Trophoblast cell (in vitro differentiated cells and primary cell): ENCODE measurements at regions not wholly inside any gene's neighbourhood (a gene's known extent, or its start where the extent isn't known, plus 50 kb on each side); places are given as distances from the start of the nearest gene placed in this dataset.
A peak's percentile ranks its signal among the peaks of the same experiment; 100 is the strongest.

Experiments
- DNase-seq, 2 donors: peaks; one replicate each; pipeline ENCODE4 v3.0.0-alpha.2; 2016
- H2AFZ ChIP-seq: 2 replicates; pipeline ENCODE4 v1.6.1; 2013; ENCODE audit warnings: low read length, moderate library complexity, mild to moderate bottlenecking; ENCODE audit not compliant: insufficient read depth, poor library complexity
- H2AK5ac ChIP-seq: 2 replicates; pipeline ENCODE4 v1.6.1; 2013; ENCODE audit warnings: mild to moderate bottlenecking, low read length
- H2BK120ac ChIP-seq: 2 replicates; pipeline ENCODE4 v1.6.1; 2013; ENCODE audit warnings: low read length, mild to moderate bottlenecking, moderate library complexity; ENCODE audit not compliant: insufficient read depth, poor library complexity
- H2BK12ac ChIP-seq: 2 replicates; pipeline ENCODE4 v1.6.1; 2013; ENCODE audit warnings: mild to moderate bottlenecking, low read length, moderate library complexity
- H2BK5ac ChIP-seq: 2 replicates; pipeline ENCODE4 v1.6.1; 2013; ENCODE audit warnings: low read length, low read depth, moderate library complexity, mild to moderate bottlenecking; ENCODE audit not compliant: poor library complexity
- H3K14ac ChIP-seq: 2 replicates; pipeline ENCODE4 v1.6.1; 2013; ENCODE audit warnings: mild to moderate bottlenecking, low read length
- H3K18ac ChIP-seq: 2 replicates; pipeline ENCODE4 v1.6.1; 2013; ENCODE audit warnings: mild to moderate bottlenecking, low read length
- H3K23ac ChIP-seq: 2 replicates; pipeline ENCODE4 v1.6.1; 2013; ENCODE audit warnings: low read length
- H3K27ac ChIP-seq: 2 replicates; pipeline ENCODE4 v1.5.1; 2013; ENCODE audit warnings: low read depth, mild to moderate bottlenecking, inconsistent platforms, low read length, moderate library complexity
- H3K27me3 ChIP-seq: 2 replicates; pipeline ENCODE4 v1.6.1; 2013; ENCODE audit warnings: inconsistent platforms, mild to moderate bottlenecking, low read length, moderate library complexity; ENCODE audit not compliant: insufficient read depth
- H3K36me3 ChIP-seq, 2 experiments: 1 replicate in 1 of 2; 2 replicates in 1 of 2; pipeline ENCODE4 v1.6.1; 2013; ENCODE audit warnings: low read length in 2 of 2, mild to moderate bottlenecking in 2 of 2, moderate library complexity in 1 of 2; ENCODE audit not compliant: insufficient read depth in 2 of 2, control insufficient read depth in 1 of 2
- H3K4ac ChIP-seq: 2 replicates; pipeline ENCODE4 v1.6.1; 2013; ENCODE audit warnings: low read depth, mild to moderate bottlenecking, low read length, moderate library complexity
- H3K4me1 ChIP-seq, 2 experiments: 1 replicate in 1 of 2; 2 replicates in 1 of 2; pipeline ENCODE4 v1.6.1; 2013; ENCODE audit warnings: low read length in 2 of 2, mild to moderate bottlenecking in 2 of 2, moderate library complexity in 1 of 2; ENCODE audit not compliant: insufficient read depth in 2 of 2, control insufficient read depth in 1 of 2
- H3K4me2 ChIP-seq: 2 replicates; pipeline ENCODE4 v1.6.1; 2013; ENCODE audit warnings: inconsistent platforms, mild to moderate bottlenecking, low read length, moderate library complexity
- H3K4me3 ChIP-seq: 2 replicates; pipeline ENCODE4 v1.5.1; 2013; ENCODE audit warnings: mild to moderate bottlenecking, low read depth, low read length, inconsistent platforms
- H3K79me1 ChIP-seq: one replicate; pipeline ENCODE4 v1.6.1; 2013; ENCODE audit warnings: low read length
- H3K79me2 ChIP-seq: 2 replicates; pipeline ENCODE4 v1.6.1; 2013; ENCODE audit warnings: low read length, mild to moderate bottlenecking; ENCODE audit not compliant: control insufficient read depth, insufficient read depth, poor library complexity
- H3K9ac ChIP-seq: 2 replicates; pipeline ENCODE4 v1.6.1; 2013; ENCODE audit warnings: mild to moderate bottlenecking, low read length
- H3K9me3 ChIP-seq: 2 replicates; pipeline ENCODE4 v1.6.1; 2013; ENCODE audit warnings: low read depth, mild to moderate bottlenecking, control low read depth, inconsistent platforms, low read length; ENCODE audit not compliant: insufficient read depth
- H4K12ac ChIP-seq: 2 replicates; pipeline ENCODE4 v1.6.1; 2013; ENCODE audit warnings: low read depth, mild to moderate bottlenecking, low read length, moderate library complexity
- H4K8ac ChIP-seq: 2 replicates; pipeline ENCODE4 v1.6.1; 2013; ENCODE audit warnings: low read depth, mild to moderate bottlenecking, low read length, moderate library complexity
- H4K91ac ChIP-seq: one replicate; pipeline ENCODE4 v1.6.1; 2013; ENCODE audit warnings: low read depth, mild to moderate bottlenecking, low read length, moderate library complexity
- WGBS: extraction: QIAGEN DNeasy Blood & Tissue Kit; methylation state at CpG from one replicate; pipeline ENCODE4 v1.1.7; 2013; ENCODE audit warnings: missing lambda C conversion rate; ENCODE audit not compliant: insufficient read length, insufficient coverage; ENCODE audit errors: extremely low coverage; 5-methylcytosine and 5-hydroxymethylcytosine counted together

DNA sequence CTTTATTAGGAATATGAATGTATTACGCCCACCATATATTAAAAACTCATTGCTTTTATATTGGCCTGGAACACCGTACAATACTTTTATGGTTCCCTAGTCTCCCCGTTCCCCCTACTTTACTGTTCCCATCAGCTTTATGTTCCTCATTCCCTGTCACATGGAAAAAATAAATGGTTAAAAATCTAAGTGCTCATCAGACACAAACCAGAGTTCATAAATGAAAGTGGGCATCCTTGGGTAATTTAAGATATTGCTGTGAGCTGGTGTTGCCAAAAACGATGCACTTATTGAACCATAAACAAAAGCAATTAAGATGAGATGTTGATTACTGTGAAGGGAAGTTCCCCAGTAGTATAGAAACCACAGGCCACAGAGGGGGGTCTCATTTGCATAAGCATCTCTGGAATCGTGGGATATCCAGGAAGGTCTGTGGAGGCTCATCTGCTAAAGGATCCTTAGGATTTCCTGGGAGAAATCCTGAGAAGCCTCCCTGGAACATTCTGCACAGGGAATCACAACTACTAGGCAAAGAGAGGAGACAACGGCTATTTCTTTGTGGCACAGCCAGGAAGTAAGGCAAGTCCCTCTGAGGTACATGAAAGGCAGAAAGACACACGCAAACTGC, 591.4 kb upstream of the CDH11 start:
- H3K79me2 ChIP-seq = no peaks in the 10 kb centered on the region
- no peak for DNase-seq
- no peak overlapping the region for H3K18ac ChIP-seq
- H2AK5ac ChIP-seq = no peak overlapping the region
- no peak overlapping the region for H3K14ac ChIP-seq
- no peaks in the 10 kb centered on the region for H3K36me3 ChIP-seq
- no peak overlapping the region for H3K4me3 ChIP-seq
- no peaks in the 10 kb centered on the region for H3K27me3 ChIP-seq
- H2BK120ac ChIP-seq = no peak overlapping the region
- H2BK12ac ChIP-seq = no peak overlapping the region
- H2BK5ac ChIP-seq = no peak overlapping the region
- H3K27ac ChIP-seq = no peak overlapping the region
- H3K4me2 ChIP-seq = no peak overlapping the region
- H3K9ac ChIP-seq = no peak overlapping the region
- no peaks in the 10 kb centered on the region for H3K9me3 ChIP-seq
- H3K23ac ChIP-seq = no peak overlapping the region
- H3K79me1 ChIP-seq = no peaks in the 10 kb centered on the region
- H3K4me1 ChIP-seq = peaks cover 0 to 3% of the 10 kb centered on the region in 2 experiments
- H2AFZ ChIP-seq = no peak overlapping the region
- WGBS = no CpG with 5 or more reads among the region's 7 CpGs
- H3K4ac ChIP-seq = no peak overlapping the region
- no peak overlapping the region for H4K91ac ChIP-seq
- H4K8ac ChIP-seq = no peak overlapping the region
- H4K12ac ChIP-seq = no peak overlapping the region

DNA sequence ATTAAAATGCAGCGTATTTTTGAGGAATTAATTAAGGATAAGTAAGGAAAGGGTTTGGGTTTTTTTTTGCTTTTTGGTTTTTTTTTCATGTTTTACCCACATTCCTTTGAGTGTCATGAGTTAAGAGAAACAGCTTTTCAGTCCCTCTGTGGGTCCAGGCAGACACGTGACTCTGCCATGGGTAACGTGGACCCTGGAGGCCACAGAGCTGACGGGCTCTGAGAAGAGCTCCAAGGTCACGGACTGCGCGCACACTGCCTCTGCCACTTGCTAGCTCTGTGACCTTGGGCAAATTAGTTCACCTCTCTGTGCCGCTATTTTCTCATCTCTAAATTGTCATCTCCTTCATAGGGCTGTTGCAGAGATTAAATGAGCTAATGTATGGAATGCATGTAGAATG, 588.2 kb upstream of the CDH11 start:
- Histone ChIP-seq H3K4me2 (no peak overlapping the region), H2BK12ac (no peak overlapping the region), H3K4ac (no peak overlapping the region), H2AFZ (no peak overlapping the region), H3K36me3 (no peaks in the 10 kb centered on the region), H2BK5ac (no peak overlapping the region), H3K18ac (no peak overlapping the region), H4K8ac (no peak overlapping the region), H4K12ac (no peak overlapping the region), H3K79me1 (no peaks in the 10 kb centered on the region), H3K4me3 (no peak overlapping the region), H3K9me3 (no peaks in the 10 kb centered on the region), H3K27ac (no peak overlapping the region), H3K9ac (no peak overlapping the region), H3K79me2 (no peaks in the 10 kb centered on the region), H2BK120ac (no peak overlapping the region), H3K27me3 (no peaks in the 10 kb centered on the region), H3K14ac (no peak overlapping the region), H2AK5ac (no peak overlapping the region), H3K4me1 (peaks cover 0 to 3% of the 10 kb centered on the region in 2 experiments), H3K23ac (no peak overlapping the region), H4K91ac (no peak overlapping the region)
- no peak for DNase-seq
- WGBS = 100% methylated on average over 1 of the region's 8 CpGs

DNA sequence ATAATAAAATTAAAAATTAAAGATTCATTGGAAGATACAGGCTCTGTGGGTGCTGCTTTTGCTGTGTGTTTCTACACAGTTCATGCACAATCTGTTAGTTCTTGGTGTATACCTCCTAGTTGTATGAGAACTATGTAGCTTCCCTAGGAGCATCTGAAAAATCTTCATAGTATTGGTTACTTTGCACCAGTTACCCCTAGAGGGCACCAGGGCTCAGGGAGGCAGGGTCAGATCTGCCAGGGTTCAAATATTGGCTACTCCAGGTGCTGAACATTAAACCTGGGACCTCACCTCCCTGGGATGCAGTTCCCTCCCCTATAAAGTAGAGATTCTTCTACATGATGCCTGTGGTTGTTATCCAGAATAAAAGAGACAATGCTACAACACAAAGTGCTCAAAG, 583.0 kb upstream of the CDH11 start:
- peaks cover 2% of the 10 kb centered on the region for H3K79me1 ChIP-seq
- no peak overlapping the region for H3K4me2 ChIP-seq
- H2AK5ac ChIP-seq = no peak overlapping the region
- H2AFZ ChIP-seq = no peak overlapping the region
- no peak overlapping the region for H3K18ac ChIP-seq
- H3K4me3 ChIP-seq = no peak overlapping the region
- H3K4me1 ChIP-seq = peaks cover 3% of the 10 kb centered on the region in 2 experiments
- no peak overlapping the region for H4K12ac ChIP-seq
- no peak overlapping the region for H3K14ac ChIP-seq
- no peak overlapping the region for H2BK120ac ChIP-seq
- no peaks in the 10 kb centered on the region for H3K79me2 ChIP-seq
- no peak overlapping the region for H2BK12ac ChIP-seq
- no peaks in the 10 kb centered on the region for H3K9me3 ChIP-seq
- no peaks in the 10 kb centered on the region for H3K27me3 ChIP-seq
- no peak overlapping the region for H3K4ac ChIP-seq
- no peak overlapping the region for H4K8ac ChIP-seq
- no peak overlapping the region for H3K27ac ChIP-seq
- no peak overlapping the region for H3K9ac ChIP-seq
- no peaks in the 10 kb centered on the region for H3K36me3 ChIP-seq
- H2BK5ac ChIP-seq = no peak overlapping the region
- no peak overlapping the region for H3K23ac ChIP-seq
- DNase-seq = peak in 1 of 2 donors; percentile 4
- no peak overlapping the region for H4K91ac ChIP-seq

DNA sequence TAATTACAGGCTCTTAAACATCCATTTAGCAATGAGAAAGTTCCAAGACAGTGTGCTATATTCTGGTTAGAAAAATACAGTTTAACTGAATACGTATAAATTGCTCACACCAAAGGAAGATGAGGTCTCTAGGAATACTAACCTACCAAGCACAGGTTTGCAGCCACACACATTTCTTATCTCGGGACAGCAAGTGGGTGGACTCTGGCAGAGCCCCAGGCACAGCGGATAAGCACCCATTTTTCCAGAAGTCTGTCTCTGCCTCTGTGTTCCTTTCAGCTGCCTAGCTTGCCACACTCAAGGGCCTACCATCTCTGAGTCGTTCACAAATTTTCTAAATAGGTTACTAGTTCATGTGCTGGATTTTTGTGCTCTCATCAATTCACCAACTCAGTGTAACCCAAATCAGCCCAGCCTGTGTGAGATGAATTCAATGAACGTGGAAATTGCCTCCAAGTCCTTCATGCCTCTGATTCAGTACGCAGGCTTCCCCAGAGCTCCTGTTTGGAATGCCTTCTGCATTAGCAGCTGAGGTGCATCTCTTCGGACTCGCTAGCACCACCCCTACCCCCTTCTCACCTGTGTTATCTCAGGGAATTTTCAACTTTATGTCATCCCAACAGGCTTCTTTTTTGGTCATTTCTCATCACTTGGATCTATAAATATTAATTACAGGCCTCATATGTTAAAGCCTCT, 581.0 kb upstream of the CDH11 start:
- H2BK12ac ChIP-seq = peak overlapping the region; percentile 13
- H3K4me3 ChIP-seq = no peak overlapping the region
- H3K79me2 ChIP-seq = no peaks in the 10 kb centered on the region
- H3K18ac ChIP-seq = no peak overlapping the region
- no peak overlapping the region for H4K8ac ChIP-seq
- H3K4ac ChIP-seq = no peak overlapping the region
- no peak overlapping the region for H3K23ac ChIP-seq
- no peak overlapping the region for H2AFZ ChIP-seq
- no peak overlapping the region for H3K4me2 ChIP-seq
- H4K91ac ChIP-seq = no peak overlapping the region
- no peak overlapping the region for H2BK5ac ChIP-seq
- H3K9ac ChIP-seq = no peak overlapping the region
- peak; percentile 2 to 12 for DNase-seq
- no peak overlapping the region for H2BK120ac ChIP-seq
- no peak overlapping the region for H4K12ac ChIP-seq
- peaks cover 2% of the 10 kb centered on the region for H3K79me1 ChIP-seq
- no peaks in the 10 kb centered on the region for H3K27me3 ChIP-seq
- peaks cover 3% of the 10 kb centered on the region in 2 experiments for H3K4me1 ChIP-seq
- H3K9me3 ChIP-seq = no peaks in the 10 kb centered on the region
- H2AK5ac ChIP-seq = no peak overlapping the region
- WGBS = no CpG with 5 or more reads among the region's 8 CpGs
- H3K27ac ChIP-seq = no peak overlapping the region
- no peak overlapping the region for H3K14ac ChIP-seq
- H3K36me3 ChIP-seq = no peaks in the 10 kb centered on the region
